ENCODE measurements at regions not wholly inside any gene's neighbourhood (a gene's known extent, or its start where the extent isn't known, plus 50 kb on each side); places are given as distances from the start of the nearest gene placed in this dataset.

DNA sequence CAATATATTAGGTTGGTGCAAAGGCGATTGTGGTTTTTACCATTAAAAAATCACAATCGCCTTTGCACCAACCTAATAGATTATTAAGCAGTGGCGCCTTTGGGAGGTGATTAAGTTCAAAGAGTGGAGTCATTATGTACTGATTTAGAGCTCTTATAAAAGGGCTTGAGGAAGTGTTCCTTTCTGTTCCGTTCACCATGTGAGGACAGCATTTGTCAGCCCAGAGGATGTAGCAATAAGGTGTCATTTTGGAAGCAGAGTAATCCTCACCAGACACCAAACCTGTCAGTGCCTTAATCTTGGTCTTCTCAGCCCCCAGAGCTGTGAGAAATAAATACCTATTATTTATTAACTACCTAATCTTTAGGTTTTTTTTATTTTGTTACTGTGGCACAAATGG lies 542.1 kb upstream of the MAN1A1 start:
- Histone ChIP-seq H3K27me3 (ENCODE audit: insufficient read depth, poor library complexity, severe bottlenecking) (no peaks in the 10 kb centered on the region), H3K27ac (replicated peaks) (no peak overlapping the region), H3K4me3 (replicated peaks; ENCODE audit: insufficient read depth, low read length) (no peak overlapping the region)
- no peak for DNase-seq (ENCODE audit: low read depth in 1 of 2, low spot score in 1 of 2)
- TF ChIP-seq SPI1 (IDR thresholded peaks at IDR 0.05; ENCODE audit: borderline replicate concordance, low read depth) (no peak), GABPA (IDR thresholded peaks at IDR 0.05; ENCODE audit: low read depth) (no peak), POLR2AphosphoS5 (IDR thresholded peaks at IDR 0.05; ENCODE audit: low read depth) (no peak), REST (IDR thresholded peaks at IDR 0.05; ENCODE audit: insufficient replicate concordance, low read depth) (no peak)
- TF ChIP-seq, protein P1, sequence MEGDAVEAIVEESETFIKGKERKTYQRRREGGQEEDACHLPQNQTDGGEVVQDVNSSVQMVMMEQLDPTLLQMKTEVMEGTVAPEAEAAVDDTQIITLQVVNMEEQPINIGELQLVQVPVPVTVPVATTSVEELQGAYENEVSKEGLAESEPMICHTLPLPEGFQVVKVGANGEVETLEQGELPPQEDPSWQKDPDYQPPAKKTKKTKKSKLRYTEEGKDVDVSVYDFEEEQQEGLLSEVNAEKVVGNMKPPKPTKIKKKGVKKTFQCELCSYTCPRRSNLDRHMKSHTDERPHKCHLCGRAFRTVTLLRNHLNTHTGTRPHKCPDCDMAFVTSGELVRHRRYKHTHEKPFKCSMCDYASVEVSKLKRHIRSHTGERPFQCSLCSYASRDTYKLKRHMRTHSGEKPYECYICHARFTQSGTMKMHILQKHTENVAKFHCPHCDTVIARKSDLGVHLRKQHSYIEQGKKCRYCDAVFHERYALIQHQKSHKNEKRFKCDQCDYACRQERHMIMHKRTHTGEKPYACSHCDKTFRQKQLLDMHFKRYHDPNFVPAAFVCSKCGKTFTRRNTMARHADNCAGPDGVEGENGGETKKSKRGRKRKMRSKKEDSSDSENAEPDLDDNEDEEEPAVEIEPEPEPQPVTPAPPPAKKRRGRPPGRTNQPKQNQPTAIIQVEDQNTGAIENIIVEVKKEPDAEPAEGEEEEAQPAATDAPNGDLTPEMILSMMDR (IDR thresholded peaks at IDR 0.05; ENCODE audit: insufficient read depth, low read length), result no peak

- H3K27ac ChIP-seq (replicated peaks), result no peak overlapping the region
- no peak overlapping the region for H3K4me3 ChIP-seq (replicated peaks; ENCODE audit: insufficient read depth, low read length)
- H3K27me3 ChIP-seq (ENCODE audit: insufficient read depth, poor library complexity, severe bottlenecking), result no peaks in the 10 kb centered on the region
- DNase-seq (ENCODE audit: low read depth in 1 of 2, low spot score in 1 of 2), result no peak
- TF ChIP-seq SPI1 (IDR thresholded peaks at IDR 0.05; ENCODE audit: borderline replicate concordance, low read depth) (no peak), POLR2AphosphoS5 (IDR thresholded peaks at IDR 0.05; ENCODE audit: low read depth) (no peak), GABPA (IDR thresholded peaks at IDR 0.05; ENCODE audit: low read depth) (no peak)
- TF ChIP-seq, protein P1 (IDR thresholded peaks at IDR 0.05; ENCODE audit: insufficient read depth, low read length), result no peak
These were observed 541.6 kb upstream of the MAN1A1 start for GRCh38 chr6:119891206-119891605.

DNA sequence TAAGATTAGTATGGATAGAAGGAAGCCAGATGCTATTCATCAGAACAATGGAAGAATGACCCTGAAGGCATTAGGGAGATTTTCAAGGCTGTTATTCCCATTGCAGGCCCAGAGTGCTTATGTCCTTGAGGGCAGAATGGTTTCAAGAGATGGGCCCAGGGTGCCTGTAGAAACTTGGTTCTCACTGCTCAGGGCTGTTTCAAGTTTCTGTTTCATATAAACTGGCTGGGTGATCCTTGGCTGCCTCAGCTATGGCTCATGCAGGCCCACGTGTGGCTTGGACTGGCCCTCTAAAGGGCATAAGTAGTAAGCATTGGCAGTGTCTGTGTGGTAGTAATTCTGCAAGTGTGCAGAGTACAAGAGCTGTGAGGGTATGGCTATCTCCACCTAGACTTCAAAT lies 540.9 kb upstream of the MAN1A1 start:
- no peak overlapping the region for H3K4me3 ChIP-seq (replicated peaks; ENCODE audit: insufficient read depth, low read length)
- no peaks in the 10 kb centered on the region for H3K27me3 ChIP-seq (ENCODE audit: insufficient read depth, poor library complexity, severe bottlenecking)
- TF ChIP-seq POLR2AphosphoS5 (IDR thresholded peaks at IDR 0.05; ENCODE audit: low read depth) (no peak), SPI1 (IDR thresholded peaks at IDR 0.05; ENCODE audit: borderline replicate concordance, low read depth) (no peak), REST (IDR thresholded peaks at IDR 0.05; ENCODE audit: insufficient replicate concordance, low read depth) (no peak), GABPA (IDR thresholded peaks at IDR 0.05; ENCODE audit: low read depth) (no peak)
- TF ChIP-seq, protein P1 (IDR thresholded peaks at IDR 0.05; ENCODE audit: insufficient read depth, low read length), result no peak
- H3K27ac ChIP-seq (replicated peaks), result no peak overlapping the region
- no peak for DNase-seq (ENCODE audit: low read depth in 1 of 2, low spot score in 1 of 2)

GRCh38 chr6:119887666-119888065 lies 538.1 kb upstream of the MAN1A1 start:
- H3K4me3 ChIP-seq (replicated peaks; ENCODE audit: insufficient read depth, low read length), result no peak overlapping the region
- H3K27me3 ChIP-seq (ENCODE audit: insufficient read depth, poor library complexity, severe bottlenecking), result no peaks in the 10 kb centered on the region
- DNase-seq (ENCODE audit: low read depth in 1 of 2, low spot score in 1 of 2), result no peak
- TF ChIP-seq GABPA (IDR thresholded peaks at IDR 0.05; ENCODE audit: low read depth) (no peak), REST (IDR thresholded peaks at IDR 0.05; ENCODE audit: insufficient replicate concordance, low read depth) (no peak), SPI1 (IDR thresholded peaks at IDR 0.05; ENCODE audit: borderline replicate concordance, low read depth) (no peak), POLR2AphosphoS5 (IDR thresholded peaks at IDR 0.05; ENCODE audit: low read depth) (no peak)
- TF ChIP-seq, protein P1 (IDR thresholded peaks at IDR 0.05; ENCODE audit: insufficient read depth, low read length), result no peak
- no peak overlapping the region for H3K27ac ChIP-seq (replicated peaks)

Data from HL-60 (cell line).